OCI-LY3 (cell line): ENCODE measurements at regions not wholly inside any gene's neighbourhood (a gene's known extent, or its start where the extent isn't known, plus 50 kb on each side); places are given as distances from the start of the nearest gene placed in this dataset.

Experiments
- H2AFZ ChIP-seq: fragments of 200-600, 300-600 bp; shearing (Covaris generic); 2 replicates; pipeline ENCODE4 v1.6.0; 2014; ENCODE audit warnings: antibody characterized with exemption, low read depth, low read length
- H3K27ac ChIP-seq: fragments of 200-600, 300-600 bp; sonication (generic); 2 replicates; pipeline ENCODE4 v1.5.1; 2014; ENCODE audit warnings: mild to moderate bottlenecking, low read length, moderate library complexity, mixed read lengths
- H3K27me3 ChIP-seq: fragments of 200-600, 300-600 bp; sonication (generic); 2 replicates; pipeline ENCODE4 v1.6.1; 2014; ENCODE audit warnings: low read depth, low read length, mixed read lengths
- H3K36me3 ChIP-seq: fragments of 200-600, 300-600 bp; sonication (generic); replicated peaks from 2 replicates; pipeline ENCODE3; 2014; ENCODE audit warnings: low read depth, low read length, mixed read lengths
- H3K4me1 ChIP-seq: fragments of 300-600, 200-600 bp; sonication (generic); 2 replicates; pipeline ENCODE4 v1.6.1; 2014; ENCODE audit warnings: low read length, mixed read lengths
- H3K4me2 ChIP-seq: fragments of 200-600, 300-600 bp; sonication (generic); 2 replicates; pipeline ENCODE4 v1.6.1; 2014; ENCODE audit warnings: low read length, mixed read lengths
- H3K4me3 ChIP-seq: fragments of 300-600, 200-600 bp; sonication (generic); 2 replicates; pipeline ENCODE4 v1.5.1; 2014; ENCODE audit warnings: antibody characterized with exemption, mild to moderate bottlenecking, low read length, moderate library complexity
- H3K79me2 ChIP-seq: fragments of 300-600, 200-600 bp; shearing (Covaris generic); 2 replicates; pipeline ENCODE4 v1.6.1; 2014; ENCODE audit warnings: mild to moderate bottlenecking, low read length, mixed read lengths
- H3K9ac ChIP-seq: fragments of 300-600, 200-600 bp; shearing (Covaris generic); 2 replicates; pipeline ENCODE4 v1.6.0; 2014; ENCODE audit warnings: mild to moderate bottlenecking, low read length, moderate library complexity
- H3K9me3 ChIP-seq: fragments of 200-600, 300-600 bp; shearing (Covaris generic); 2 replicates; pipeline ENCODE4 v1.6.1; 2014; ENCODE audit warnings: low read length, mixed read lengths; ENCODE audit not compliant: insufficient read depth
- H4K20me1 ChIP-seq: fragments of 200-600, 300-600 bp; sonication (generic); 2 replicates; pipeline ENCODE4 v1.6.1; 2016; ENCODE audit warnings: low read length, mixed read lengths; ENCODE audit not compliant: insufficient read depth
- CTCF ChIP-seq: fragments of 200-600, 300-600 bp; sonication (generic); IDR thresholded peaks from 2 replicates; pipeline ENCODE4 v1.5.1; 2014; ENCODE audit warnings: antibody characterized with exemption, low read length, low read depth
- EZH2phosphoT487 ChIP-seq: fragments of 200-600 bp; shearing (Covaris generic); IDR thresholded peaks from 2 replicates; pipeline ENCODE4 v1.6.1; 2018; ENCODE audit warnings: antibody characterized with exemption, mixed run types, low read depth

- Histone ChIP-seq H3K79me2 (no peaks in the 10 kb centered on the region), H2AFZ (no peak overlapping the region), H3K9me3 (no peaks in the 10 kb centered on the region), H3K27ac (no peak overlapping the region), H3K4me2 (no peak overlapping the region), H3K9ac (no peak overlapping the region), H3K27me3 (no peaks in the 10 kb centered on the region), H3K4me1 (no peaks in the 10 kb centered on the region), H3K4me3 (no peak overlapping the region), H4K20me1 (no peaks in the 10 kb centered on the region), H3K36me3 (no peaks in the 10 kb centered on the region)
- no peak for TF ChIP-seq CTCF
- no peak for TF ChIP-seq EZH2phosphoT487
Observed at GRCh38 chr22:47645923-47646322, 883.5 kb downstream of the TBC1D22A start.

GRCh38 chr22:47645450-47645914 lies 883.0 kb downstream of the TBC1D22A start:
- Histone ChIP-seq H3K9me3 (no peaks in the 10 kb centered on the region), H3K79me2 (no peaks in the 10 kb centered on the region), H3K4me2 (no peak overlapping the region), H3K27ac (no peak overlapping the region), H2AFZ (no peak overlapping the region), H3K4me1 (no peaks in the 10 kb centered on the region), H3K9ac (no peak overlapping the region), H3K27me3 (no peaks in the 10 kb centered on the region), H4K20me1 (no peaks in the 10 kb centered on the region), H3K4me3 (no peak overlapping the region), H3K36me3 (no peaks in the 10 kb centered on the region)
- TF ChIP-seq CTCF: no peak
- TF ChIP-seq EZH2phosphoT487: no peak

GRCh38 chr22:47634347-47634746 lies 871.9 kb downstream of the TBC1D22A start:
- Histone ChIP-seq H3K9ac (no peak overlapping the region), H3K27me3 (no peaks in the 10 kb centered on the region), H3K4me1 (no peaks in the 10 kb centered on the region), H4K20me1 (no peaks in the 10 kb centered on the region), H2AFZ (no peak overlapping the region), H3K36me3 (no peaks in the 10 kb centered on the region), H3K4me3 (no peak overlapping the region), H3K27ac (no peak overlapping the region), H3K4me2 (no peak overlapping the region), H3K9me3 (peaks cover 5% of the 10 kb centered on the region; the same call in 1 of the 2 replicates), H3K79me2 (no peaks in the 10 kb centered on the region)
- no peak for TF ChIP-seq EZH2phosphoT487

GRCh38 chr22:47633111-47633510 lies 870.7 kb downstream of the TBC1D22A start:
- Histone ChIP-seq H4K20me1 (no peaks in the 10 kb centered on the region), H3K4me3 (no peak overlapping the region), H3K9me3 (0 out of 2 replicates have a peak, but pooled peaks cover 5% of the 10 kb centered on the region), H3K79me2 (no peaks in the 10 kb centered on the region), H2AFZ (no peak overlapping the region), H3K36me3 (no peaks in the 10 kb centered on the region), H3K27ac (no peak overlapping the region), H3K9ac (no peak overlapping the region), H3K4me1 (no peaks in the 10 kb centered on the region), H3K4me2 (no peak overlapping the region), H3K27me3 (no peaks in the 10 kb centered on the region)
- TF ChIP-seq EZH2phosphoT487 (no peak), CTCF (no peak)
